NCI-H2227 (cell line): ENCODE measurements at regions not wholly inside any gene's neighbourhood (a gene's known extent, or its start where the extent isn't known, plus 50 kb on each side); places are given as distances from the start of the nearest gene placed in this dataset.
"Not testable (repeated sequence)": the region's sequence is repeated elsewhere in the genome, so short reads cannot be mapped to it uniquely, and the experiment has no call there.

Source experiments
- DNase-seq: peaks from one replicate; lab custom pipeline; 2025; ENCODE audit not compliant: unreplicated experiment; lab: John Stamatoyannopoulos, UW

GRCh38 chr1:99441299-99442095, 177.2 kb downstream of the PLPPR4 start:
- no peak for DNase-seq

- not testable (repeated sequence) for DNase-seq
Measured at GRCh38 chr1:99444211-99444927, 180.1 kb downstream of the PLPPR4 start.

- no peak for DNase-seq
Measured at GRCh38 chr1:99445071-99445470, 180.8 kb downstream of the PLPPR4 start.

DNA sequence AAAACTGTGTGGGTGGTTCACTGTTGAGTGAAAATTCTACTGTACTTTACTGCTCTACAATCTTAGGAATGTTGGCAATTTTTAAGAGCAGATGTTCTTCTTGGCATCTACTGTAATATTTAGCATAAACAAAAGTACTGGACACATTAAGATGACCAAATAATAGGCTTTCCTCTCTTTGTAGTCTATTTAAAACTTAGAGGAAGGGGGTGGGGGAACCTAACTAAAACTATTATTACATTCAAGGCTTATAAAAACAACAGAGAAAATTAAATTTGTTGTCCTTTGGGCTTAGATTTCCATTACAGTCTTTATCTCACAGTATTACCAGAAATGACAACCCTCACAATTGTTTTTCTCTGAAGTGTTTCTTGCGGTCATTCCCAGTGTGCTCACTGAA, 181.2 kb downstream of the PLPPR4 start:
- no peak for DNase-seq

GRCh38 chr1:99447721-99448120, 183.4 kb downstream of the PLPPR4 start:
- DNase-seq: no peak

DNA sequence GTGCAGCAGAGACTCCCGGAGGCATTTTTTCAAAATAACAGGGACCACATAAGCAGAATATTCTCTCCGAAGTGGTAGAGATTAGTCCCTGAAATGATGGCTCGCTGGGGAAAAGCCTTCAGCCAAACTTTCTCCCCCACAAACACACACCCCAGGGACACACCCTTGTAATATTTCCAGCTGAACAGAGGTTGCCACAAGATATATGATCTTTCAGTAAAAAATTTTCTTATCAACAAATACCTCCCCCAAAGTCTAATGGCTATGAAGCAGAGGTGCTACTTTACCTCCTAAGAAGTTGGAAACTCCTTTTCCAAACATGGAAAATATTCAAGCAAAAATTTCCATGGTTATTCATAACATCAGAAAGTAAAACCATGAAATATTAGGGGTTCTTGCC, 190.2 kb upstream of the PALMD start:
- no peak for DNase-seq

DNA sequence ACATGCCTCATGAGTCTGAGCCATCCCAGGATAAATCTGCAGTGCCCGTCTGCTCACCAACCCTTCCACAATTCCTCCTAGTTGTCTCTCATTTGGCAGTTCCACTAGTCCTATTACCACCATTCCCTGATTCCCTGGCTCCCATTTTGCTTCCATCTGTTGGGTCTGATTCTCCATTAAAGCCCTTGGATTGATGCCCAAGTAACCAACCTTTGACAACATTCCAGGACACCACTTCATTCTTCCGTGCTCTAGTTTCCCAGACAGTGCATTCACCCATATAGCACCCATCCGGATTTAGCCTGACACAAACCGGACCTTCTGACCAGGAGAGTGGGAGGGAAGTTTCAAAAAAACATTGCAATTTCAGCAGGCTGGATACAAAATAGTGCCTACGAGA, 189.4 kb upstream of the PALMD start:
- DNase-seq: no peak

DNA sequence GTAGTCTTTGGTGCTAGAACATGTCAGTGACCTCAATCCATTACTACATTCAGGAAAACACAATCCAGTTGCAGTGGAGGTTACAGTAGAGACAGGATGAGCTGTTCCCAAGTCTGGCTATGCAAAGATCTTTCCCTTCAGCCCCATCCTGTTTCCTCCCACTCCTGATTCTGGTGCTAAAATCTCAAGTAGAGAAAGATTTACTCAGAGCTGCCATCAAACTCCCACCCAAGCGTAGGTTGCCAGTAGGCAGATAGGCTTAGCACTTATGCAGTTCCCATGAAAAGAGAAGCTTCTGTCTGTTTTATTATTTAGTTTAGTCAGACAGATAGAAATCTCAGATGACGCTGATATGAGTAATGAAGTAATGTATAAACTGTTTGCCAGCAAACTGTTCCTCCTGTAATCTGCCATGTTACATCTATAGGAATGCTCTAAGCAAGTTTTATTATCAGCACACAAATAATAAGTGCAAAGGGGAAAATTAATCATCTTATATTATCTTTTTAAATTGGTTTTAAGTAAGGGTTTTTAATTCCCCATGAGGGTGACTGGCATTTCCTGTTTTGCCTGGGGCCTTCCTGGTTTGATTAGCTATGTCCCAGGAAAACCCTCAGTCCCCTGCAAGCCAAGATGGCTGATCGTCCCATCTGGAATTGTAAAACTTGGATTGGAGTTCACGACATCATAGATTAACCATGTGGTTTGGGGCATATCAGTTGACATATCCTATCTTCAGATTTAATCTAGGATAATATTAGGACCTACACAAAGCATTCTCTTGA, 188.3 kb upstream of the PALMD start:
- no peak for DNase-seq

DNA sequence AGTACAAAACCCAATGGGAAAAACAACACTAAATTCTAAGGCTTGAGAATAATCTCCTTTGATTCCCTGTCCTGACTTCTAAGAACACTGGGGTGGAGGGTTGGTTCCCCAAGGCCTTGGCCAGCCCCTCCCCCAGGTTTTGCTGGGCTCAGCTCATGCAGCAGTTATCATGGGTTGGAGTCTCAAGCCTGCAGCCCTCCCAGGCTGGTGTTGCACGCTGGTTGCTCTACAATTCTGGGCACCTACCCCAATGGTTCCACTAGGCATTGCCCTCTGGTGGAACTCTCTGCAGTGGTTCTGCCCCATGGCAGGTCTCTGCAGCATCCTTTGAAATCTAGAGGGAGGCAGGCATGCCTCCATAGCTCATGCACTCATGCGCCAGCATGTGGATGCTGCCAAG, 184.4 kb upstream of the PALMD start:
- no peak for DNase-seq

- DNase-seq: no peak
Measured at GRCh38 chr1:99464738-99465137, 181.2 kb upstream of the PALMD start.

DNA sequence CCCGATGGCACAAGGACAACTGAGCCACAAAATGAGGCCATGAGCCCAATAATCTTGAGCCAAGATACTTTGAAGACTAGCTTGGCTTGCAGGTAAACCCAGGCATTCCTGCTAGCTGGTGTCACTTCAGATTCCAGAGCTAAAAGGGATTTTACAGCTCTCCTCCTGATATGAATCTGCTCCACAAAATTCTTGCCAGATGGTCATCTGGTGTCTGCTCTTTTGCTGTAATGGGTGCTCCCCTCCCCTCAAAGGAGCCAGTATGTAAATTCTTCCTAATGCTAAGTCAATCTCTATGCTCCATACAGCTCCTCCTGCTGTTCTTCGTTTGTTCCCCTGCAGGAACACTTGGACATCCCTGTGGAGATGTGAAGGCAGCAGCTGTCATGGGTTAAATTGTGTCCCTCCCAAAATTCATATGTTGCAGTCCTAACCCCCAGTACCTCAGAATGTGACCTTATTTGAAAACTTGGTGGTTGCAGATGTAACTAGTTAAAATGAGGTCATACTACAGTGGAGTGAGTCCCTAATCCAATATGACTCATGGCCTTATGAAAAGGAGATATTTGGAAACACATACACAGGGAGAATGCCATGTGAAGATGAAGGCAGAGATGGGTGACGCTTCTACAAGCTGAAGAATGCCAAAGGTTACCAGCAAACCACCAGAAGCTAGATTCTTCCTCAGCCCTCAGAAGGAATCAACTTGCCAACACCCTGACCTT, 180.6 kb upstream of the PALMD start:
- DNase-seq: no peak

DNA sequence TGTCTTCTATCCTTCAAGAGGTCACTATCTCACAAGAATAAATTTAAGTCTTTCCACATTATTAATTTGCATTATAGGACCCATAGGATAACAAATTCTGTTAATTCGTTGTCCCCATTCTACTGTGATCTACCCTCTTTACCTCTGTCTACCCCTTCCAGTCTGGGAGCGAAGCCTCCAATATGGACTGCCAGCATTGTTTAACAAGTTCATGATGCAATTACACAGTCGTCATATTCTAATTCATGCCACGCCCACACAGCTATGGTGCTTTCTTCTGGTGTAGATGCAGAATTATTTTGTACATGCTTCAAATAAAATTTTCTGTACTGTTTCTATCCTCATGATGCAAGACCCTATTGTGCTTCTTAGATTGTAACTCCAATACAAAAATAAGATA, 178.3 kb upstream of the PALMD start:
- no peak for DNase-seq

- no peak for DNase-seq
Measured at GRCh38 chr1:99469550-99469971, 176.4 kb upstream of the PALMD start.

DNA sequence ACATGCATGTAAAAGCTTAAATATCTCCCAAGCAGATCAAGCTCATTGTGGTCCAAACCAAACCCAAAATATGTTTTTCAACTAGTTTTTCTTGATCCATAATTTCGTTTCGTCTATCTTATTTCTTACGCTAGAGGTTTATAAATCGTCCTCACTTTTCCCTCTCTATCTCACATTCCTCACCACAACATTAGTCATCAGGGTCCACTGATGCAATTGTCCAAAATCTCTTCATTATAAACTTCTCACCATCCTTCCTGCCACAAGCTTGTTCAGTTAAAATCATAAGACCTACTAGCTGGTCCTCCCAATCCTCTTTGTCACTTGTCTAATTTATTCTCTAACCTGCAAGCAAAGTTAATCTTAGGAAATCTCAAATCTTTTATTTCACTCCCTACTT, 173.0 kb upstream of the PALMD start:
- DNase-seq: no peak

- no peak for DNase-seq
Measured at GRCh38 chr1:99474350-99474893, 171.5 kb upstream of the PALMD start.

DNA sequence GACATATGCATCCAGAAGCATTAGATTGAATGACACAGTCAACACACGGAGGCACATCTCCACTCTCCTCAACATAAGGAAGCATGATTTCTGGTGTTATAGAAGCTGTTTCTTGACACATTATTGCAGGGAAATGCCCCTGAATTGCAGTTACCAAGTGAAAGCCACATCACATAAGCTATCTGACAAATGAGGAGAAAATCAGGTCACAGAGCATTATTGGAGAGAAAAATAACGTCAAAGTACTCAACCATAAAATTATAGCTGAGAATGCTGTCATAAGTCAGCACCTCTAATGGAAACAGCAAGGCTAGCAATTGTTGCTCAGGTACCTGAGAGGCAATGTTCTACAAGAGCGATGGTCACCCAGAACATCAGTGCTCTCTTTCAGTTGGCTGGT, 169.9 kb upstream of the PALMD start:
- no peak for DNase-seq

DNA sequence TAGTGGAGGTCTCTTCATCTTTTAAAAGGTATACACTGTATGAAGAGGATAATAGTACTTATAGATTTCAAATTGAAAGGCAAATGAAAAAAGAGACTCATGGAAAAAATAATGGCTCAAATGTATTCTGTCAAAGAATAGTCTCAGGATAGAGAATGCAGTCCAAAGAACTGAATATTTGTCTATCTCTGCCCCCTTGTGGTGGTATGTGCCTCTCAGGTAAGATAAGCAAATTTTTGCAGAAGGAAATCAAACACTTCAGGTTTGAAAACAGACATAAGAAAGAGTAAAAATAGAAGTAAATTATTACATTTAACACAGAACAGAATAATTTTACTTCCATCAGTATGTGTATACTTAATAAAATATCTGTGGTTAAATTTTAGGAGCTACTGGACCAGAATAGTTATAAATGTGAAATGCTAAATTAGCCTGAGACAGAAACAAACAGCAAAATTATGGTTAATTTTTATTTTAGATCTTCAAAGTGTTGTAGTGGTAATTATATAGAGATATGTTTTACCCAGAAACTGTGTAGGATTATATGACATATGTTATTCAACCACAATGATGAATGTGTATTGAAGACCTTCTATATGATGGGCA, 164.4 kb upstream of the PALMD start:
- DNase-seq: peak; percentile 2

DNA sequence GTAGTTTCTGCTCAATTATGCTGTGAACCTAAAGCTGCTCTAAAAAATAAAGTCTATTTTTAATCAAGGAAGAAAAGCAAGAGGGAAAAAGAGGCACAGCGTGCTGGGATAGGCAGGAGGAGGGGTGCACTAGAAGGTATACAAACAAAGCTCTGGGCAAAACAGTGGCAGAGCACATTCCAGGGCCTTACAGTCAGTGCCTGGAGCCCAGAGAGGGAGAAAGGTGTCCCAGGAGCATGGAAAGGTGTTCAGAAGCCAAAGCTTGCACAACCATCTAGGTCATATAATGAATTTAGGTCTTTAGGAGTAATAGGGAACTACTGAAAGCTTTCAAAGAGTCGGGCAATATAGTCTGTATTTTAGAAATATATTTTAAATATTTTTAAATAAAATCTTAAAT, 163.6 kb upstream of the PALMD start:
- no peak for DNase-seq

DNA sequence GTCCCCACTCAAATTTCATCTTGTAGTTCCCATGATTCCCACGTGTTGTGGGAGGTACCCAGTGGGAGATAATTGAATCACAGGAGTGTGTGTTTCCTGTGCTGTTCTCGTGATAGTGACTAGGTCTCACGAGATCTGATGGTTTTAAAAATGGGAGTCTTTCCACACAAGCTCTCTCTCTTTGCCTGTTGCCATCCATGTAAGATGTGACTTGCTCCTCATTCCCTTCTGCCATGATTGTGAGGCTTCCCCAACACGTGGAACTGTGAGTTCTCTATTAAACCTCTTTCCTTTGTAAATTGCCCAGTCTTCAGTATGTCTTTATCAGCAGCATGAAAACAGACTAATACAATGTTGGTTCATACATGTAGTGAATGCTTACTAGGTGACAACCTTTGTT, 163.2 kb upstream of the PALMD start:
- no peak for DNase-seq

- DNase-seq: no peak
Measured at GRCh38 chr1:99490031-99490430, 155.9 kb upstream of the PALMD start.
